ENCODE measurements at regions not wholly inside any gene's neighbourhood (a gene's known extent, or its start where the extent isn't known, plus 50 kb on each side); places are given as distances from the start of the nearest gene placed in this dataset.

- no peak overlapping the region for H3K4me3 ChIP-seq (ENCODE audit: low read length)
- H3K27ac ChIP-seq (ENCODE audit: low read length), result no peak overlapping the region
- H3K4me2 ChIP-seq (ENCODE audit: low read length), result no peak overlapping the region
- no peaks in the 10 kb centered on the region for H3K9me2 ChIP-seq (ENCODE audit: insufficient read depth, low read length)
- no peaks in the 10 kb centered on the region for H3K79me2 ChIP-seq (replicated peaks; ENCODE audit: insufficient read depth, low read length)
- no peak overlapping the region for H2AFZ ChIP-seq (ENCODE audit: low read depth, low read length)
- H3K9ac ChIP-seq (ENCODE audit: low read length), result no peak overlapping the region
- no peaks in the 10 kb centered on the region for H3F3A ChIP-seq (ENCODE audit: insufficient read depth, low read length, poor library complexity, severe bottlenecking)
- no peaks in the 10 kb centered on the region for H3K27me3 ChIP-seq (ENCODE audit: insufficient read depth, low read depth, low read length)
- TF ChIP-seq EP300 (conservative IDR thresholded peaks at IDR 0.05; ENCODE audit: poor library complexity, severe bottlenecking) (no peak), CTCF (IDR thresholded peaks at IDR 0.05; ENCODE audit: poor library complexity, severe bottlenecking) (no peak), RAD21 (conservative IDR thresholded peaks at IDR 0.05) (no peak), EZH2 (IDR thresholded peaks at IDR 0.05; ENCODE audit: borderline replicate concordance, insufficient read depth, low read length, poor library complexity, severe bottlenecking) (no peak), POLR2AphosphoS5 (IDR thresholded peaks at IDR 0.05) (no peak), MXI1 (conservative IDR thresholded peaks at IDR 0.05; ENCODE audit: poor library complexity, severe bottlenecking) (no peak), TAF1 (IDR thresholded peaks at IDR 0.05; ENCODE audit: low read depth) (no peak), REST (IDR thresholded peaks at IDR 0.05; ENCODE audit: borderline replicate concordance) (no peak)
- no peaks in the 10 kb centered on the region for H3K9me3 ChIP-seq (ENCODE audit: low read length)
- H4K20me1 ChIP-seq (ENCODE audit: insufficient read depth), result no peaks in the 10 kb centered on the region
- H3K36me3 ChIP-seq (ENCODE audit: insufficient read depth, low read length), result no peaks in the 10 kb centered on the region
Observed at GRCh38 chr20:11053310-11053709, 379.5 kb upstream of the JAG1 start.

GRCh38 chr20:11054266-11054993, 380.6 kb upstream of the JAG1 start:
- Histone ChIP-seq H3K9me2 (ENCODE audit: insufficient read depth, low read length) (no peaks in the 10 kb centered on the region), H4K20me1 (ENCODE audit: insufficient read depth) (no peaks in the 10 kb centered on the region), H3K9ac (ENCODE audit: low read length) (no peak overlapping the region), H2AFZ (ENCODE audit: low read depth, low read length) (no peak overlapping the region), H3K27ac (ENCODE audit: low read length) (no peak overlapping the region), H3K4me3 (ENCODE audit: low read length) (no peak overlapping the region), H3K9me3 (ENCODE audit: low read length) (no peaks in the 10 kb centered on the region), H3K79me2 (replicated peaks; ENCODE audit: insufficient read depth, low read length) (no peaks in the 10 kb centered on the region), H3K4me2 (ENCODE audit: low read length) (no peak overlapping the region), H3F3A (ENCODE audit: insufficient read depth, low read length, poor library complexity, severe bottlenecking) (no peaks in the 10 kb centered on the region), H3K36me3 (ENCODE audit: insufficient read depth, low read length) (no peaks in the 10 kb centered on the region), H3K27me3 (ENCODE audit: insufficient read depth, low read depth, low read length) (no peaks in the 10 kb centered on the region)
- TF ChIP-seq SMC3 (conservative IDR thresholded peaks at IDR 0.05; ENCODE audit: poor library complexity) (no peak), MXI1 (conservative IDR thresholded peaks at IDR 0.05; ENCODE audit: poor library complexity, severe bottlenecking) (no peak), EZH2 (IDR thresholded peaks at IDR 0.05; ENCODE audit: borderline replicate concordance, insufficient read depth, low read length, poor library complexity, severe bottlenecking) (no peak), EP300 (conservative IDR thresholded peaks at IDR 0.05; ENCODE audit: poor library complexity, severe bottlenecking) (no peak), REST (IDR thresholded peaks at IDR 0.05; ENCODE audit: borderline replicate concordance) (no peak), TAF1 (IDR thresholded peaks at IDR 0.05; ENCODE audit: low read depth) (no peak), CTCF (IDR thresholded peaks at IDR 0.05; ENCODE audit: poor library complexity, severe bottlenecking) (no peak), RAD21 (conservative IDR thresholded peaks at IDR 0.05) (no peak), POLR2AphosphoS5 (IDR thresholded peaks at IDR 0.05) (no peak)

All from neural cell (in vitro differentiated cells).